ENCODE measurements at regions not wholly inside any gene's neighbourhood (a gene's known extent, or its start where the extent isn't known, plus 50 kb on each side); places are given as distances from the start of the nearest gene placed in this dataset.
A peak's percentile ranks its signal among the peaks of the same experiment; 100 is the strongest.

GRCh38 chr2:57330447-57330846 lies 716.2 kb upstream of the VRK2 start:
- Histone ChIP-seq H4K20me1 (ENCODE audit: insufficient read depth, low read length) (no peaks in the 10 kb centered on the region), H3K36me3 (replicated peaks in 1 of 2; ENCODE audit: control insufficient read depth in 1 of 2, insufficient read depth in 2 of 2, low read length in 2 of 2) (no peaks in the 10 kb centered on the region), H2AFZ (ENCODE audit: low read length) (no peak overlapping the region), H3K4me3 (replicated peaks in 1 of 3; ENCODE audit: insufficient read depth in 1 of 3, low read depth in 2 of 3, low read length in 3 of 3) (no peak overlapping the region), H3K4me1 (ENCODE audit: insufficient read depth, low read length) (no peaks in the 10 kb centered on the region), H3K9me3 (ENCODE audit: low read length) (peaks cover 41% of the 10 kb centered on the region), H3K27me3 (ENCODE audit: control insufficient read depth in 1 of 2, insufficient read depth in 2 of 2, low read length in 2 of 2) (no peaks in the 10 kb centered on the region; a peak in 1 of 5 replicates), H3K79me2 (ENCODE audit: insufficient read depth, low read length) (no peaks in the 10 kb centered on the region), H3K9ac (ENCODE audit: insufficient read depth, low read depth, low read length) (no peak overlapping the region), H3K4me2 (ENCODE audit: low read depth, low read length) (no peak overlapping the region), H3K27ac (ENCODE audit: extremely low read length, insufficient read depth, low read length) (no peak overlapping the region)
- TF ChIP-seq SIN3B (IDR thresholded peaks at IDR 0.05; ENCODE audit: low read length) (no peak), ATF7 (IDR thresholded peaks at IDR 0.05) (peak; percentile 63), ATF7 (CRISPR knock-in tag; IDR thresholded peaks at IDR 0.05) (no peak), ZNF12 (CRISPR knock-in tag; IDR thresholded peaks at IDR 0.05) (no peak), ZNF562 (CRISPR knock-in tag; IDR thresholded peaks at IDR 0.05; ENCODE audit: borderline replicate concordance) (no peak), SUZ12 (IDR thresholded peaks at IDR 0.05; ENCODE audit: low read depth, low read length) (no peak), RXRB (CRISPR knock-in tag; IDR thresholded peaks at IDR 0.05; ENCODE audit: borderline replicate concordance) (no peak), ZBTB39 (CRISPR knock-in tag; IDR thresholded peaks at IDR 0.05) (no peak), SNAPC5 (CRISPR knock-in tag; IDR thresholded peaks at IDR 0.05; ENCODE audit: borderline replicate concordance) (no peak)
- CTCF ChIA-PET (ENCODE audit: low intra/inter-chr PET ratio, low total read pairs): no interaction called here
- FAIRE-seq (no peak), DNase-seq (ENCODE audit: low spot score) (no peak), ATAC-seq (no peak)
- no TSS peak for BruUV-seq (replicated peaks)
- in situ Hi-C loops (cut with HindIII; ENCODE audit: extremely low pct_ligation_motif_present, low pct_unique_long_range_greater_than_20kb): no loop called here
- intact Hi-C loops (cut with micrococcal nuclease; ENCODE audit: unreplicated experiment): no loop called here
- WGBS (ENCODE audit: low lambda C conversion rate): 3% methylated on average over 2 of the region's 2 CpGs
- POLR2A ChIA-PET: no interaction called here
